Transverse colon (tissue), 4 donors: ENCODE measurements at regions not wholly inside any gene's neighbourhood (a gene's known extent, or its start where the extent isn't known, plus 50 kb on each side); places are given as distances from the start of the nearest gene placed in this dataset.
A peak's percentile ranks its signal among the peaks of the same experiment; 100 is the strongest.

Experiments
- DNase-seq: peaks from one replicate; pipeline ENCODE4 v3.0.0-alpha.2; 2019
- H3K27ac ChIP-seq, 4 donors: fragments of 200-600 bp; sonication (generic); 2 replicates each; pipeline ENCODE4 v1.5.1; 2016 to 2018; ENCODE audit warnings: inconsistent platforms in 4 of 4
- H3K27me3 ChIP-seq: fragments of 200-600 bp; sonication (generic); 2 replicates; pipeline ENCODE4 v1.5.1; 2017; ENCODE audit warnings: inconsistent platforms
- H3K36me3 ChIP-seq, 4 donors: fragments of 200-600 bp; sonication (generic); 2 replicates each; pipeline ENCODE4 v1.5.1; 2017 to 2019; ENCODE audit warnings: inconsistent platforms in 4 of 4
- H3K4me1 ChIP-seq, 4 donors: fragments of 200-600 bp; sonication (generic); 2 replicates each; pipeline ENCODE4 v1.5.1; 2017 to 2020; ENCODE audit warnings: inconsistent platforms in 4 of 4
- H3K4me3 ChIP-seq, 4 donors: fragments of 200-600 bp; sonication (generic); 1 replicate in 1 of 4; 2 replicates in 3 of 4; pipeline versions ENCODE4 v1.5.1 to v1.6.1; 2017 to 2019; ENCODE audit warnings: inconsistent platforms in 4 of 4
- H3K9me3 ChIP-seq, 2 donors: fragments of 200-600 bp; sonication (generic); 2 replicates each; pipeline ENCODE4 v1.5.1; 2017 to 2019; ENCODE audit warnings: inconsistent platforms in 2 of 2
- CTCF ChIP-seq, 5 experiments: fragments of 200-600 bp in 3 of 5; fragments of 450-650 bp in 2 of 5; sonication (generic) in 3 of 5; IDR thresholded peaks; 1 replicate in 2 of 5; 2 replicates in 3 of 5; pipeline ENCODE4 v1.5.1; 2016 to 2017; ENCODE audit warnings: antibody characterized with exemption in 5 of 5, inconsistent platforms in 3 of 5, mild to moderate bottlenecking in 2 of 5, moderate library complexity in 1 of 5
- EP300 ChIP-seq: sonication (generic); formaldehyde crosslinking; IDR thresholded peaks from one replicate; pipeline ENCODE4 v1.6.1; 2017; ENCODE audit warnings: antibody characterized with exemption, low read depth
- POLR2A ChIP-seq: fragments of 450-650 bp; IDR thresholded peaks from one replicate; pipeline ENCODE4 v1.6.1; 2016; ENCODE audit warnings: antibody characterized with exemption, mild to moderate bottlenecking, moderate library complexity
- POLR2AphosphoS5 ChIP-seq, 3 donors: sonication (generic); formaldehyde crosslinking; IDR thresholded peaks; one replicate each; pipeline ENCODE4 v1.6.1; 2016; ENCODE audit warnings: antibody characterized with exemption in 3 of 3
- WGBS, 2 donors: methylation state at CpG; one replicate each; pipeline ENCODE4 v1.1.5; 2018; ENCODE audit warnings: low coverage in 1 of 2; 5-methylcytosine and 5-hydroxymethylcytosine counted together
- in situ Hi-C, 4 donors: fragments of 200-750 bp; cut with MboI; loops; one replicate each; pipeline versions ENCODE4 v1.15.0 to v1.15.1; 2017; ENCODE audit warnings: low sequenced_read_pairs in 3 of 4, low pct_ligation_motif_present in 1 of 4, low pct_unique_long_range_greater_than_20kb in 1 of 4
- intact Hi-C: fragments of 100-400 bp; cut with DNase I; formaldehyde crosslinking; loops from one replicate; pipeline ENCODE4 v1.15.1; 2023; ENCODE audit warnings: low total_unique reads

- in situ Hi-C loops, result loop anchor here in 1 of 4 donors (25.0 kb wide), 1 partner anchor 469 kb away; no protein-coding TSS in a partner anchor
- TF ChIP-seq EP300 (no peak), CTCF (IDR thresholded peaks at IDR 0.05) (no peak), POLR2AphosphoS5 (IDR thresholded peaks at IDR 0.05) (no peak), POLR2A (no peak)
- Histone ChIP-seq H3K36me3 (no peaks in the 10 kb centered on the region), H3K27me3 (no peaks in the 10 kb centered on the region), H3K9me3 (no peaks in the 10 kb centered on the region), H3K4me1 (peaks cover 0 to 3% (median 0%) of the 10 kb centered on the region in 4 donors), H3K27ac (no peak overlapping the region), H3K4me3 (no peak overlapping the region)
- intact Hi-C loops, result no loop called here
- 67% methylated on average over 1 to 6 of the region's 6 CpGs for WGBS, 2 donors
- no peak for DNase-seq
These were observed 132.7 kb upstream of the ERCC6L2 start for GRCh38 chr9:95742821-95743220.

DNA sequence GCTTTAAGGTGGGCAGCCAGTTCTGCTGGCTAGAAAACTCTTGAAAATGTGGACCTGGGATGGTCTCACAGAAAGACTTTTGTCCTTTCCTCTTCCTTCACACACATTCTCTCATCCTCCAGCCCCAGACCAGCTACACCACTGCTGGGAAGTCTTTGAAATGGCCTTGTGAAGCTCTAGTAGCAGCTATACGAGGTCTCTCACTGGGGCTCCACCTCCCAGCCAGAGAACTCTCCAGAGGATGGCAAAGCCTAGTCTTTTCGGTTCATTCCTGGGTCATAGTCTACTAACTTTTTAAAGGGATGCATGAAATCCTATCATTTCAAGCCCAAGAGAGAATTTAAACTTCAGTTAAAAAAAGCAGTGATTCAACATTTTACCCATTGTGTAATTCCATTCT is 133.9 kb upstream of the ERCC6L2 start:
- in situ Hi-C loops, result loop anchor here in 1 of 4 donors (25.0 kb wide), 1 partner anchor 471 kb away; no protein-coding TSS in a partner anchor
- TF ChIP-seq POLR2A, result no peak
- TF ChIP-seq CTCF (IDR thresholded peaks at IDR 0.05), result no peak
- no peak for TF ChIP-seq EP300
- TF ChIP-seq POLR2AphosphoS5 (IDR thresholded peaks at IDR 0.05), result no peak
- intact Hi-C loops, result no loop called here

GRCh38 chr9:95740217-95741004 is 135.1 kb upstream of the ERCC6L2 start:
- WGBS, 2 donors, result 62 to 76% methylated on average over 9 to 11 of the region's 11 CpGs
- in situ Hi-C loops, result loop anchor here in 1 of 4 donors (25.0 kb wide), 1 partner anchor 472 kb away; no protein-coding TSS in a partner anchor
- Histone ChIP-seq H3K36me3 (no peaks in the 10 kb centered on the region), H3K4me1 (peaks cover 0 to 3% (median 0%) of the 10 kb centered on the region in 4 donors), H3K9me3 (no peaks in the 10 kb centered on the region), H3K27me3 (no peaks in the 10 kb centered on the region), H3K27ac (peak overlapping the region in 3 of 4 donors; percentile 15 to 44 (median 17)), H3K4me3 (no peak overlapping the region)
- intact Hi-C loops, result no loop called here
- TF ChIP-seq POLR2AphosphoS5 (IDR thresholded peaks at IDR 0.05) (no peak), CTCF (IDR thresholded peaks at IDR 0.05) (no peak), POLR2A (no peak), EP300 (no peak)
- no peak for DNase-seq

More for the DNA sequence above, 133.9 kb upstream of the ERCC6L2 start:
- Histone ChIP-seq H3K27me3 (no peaks in the 10 kb centered on the region), H3K9me3 (no peaks in the 10 kb centered on the region), H3K36me3 (no peaks in the 10 kb centered on the region), H3K4me3 (no peak overlapping the region), H3K4me1 (peaks cover 0 to 3% (median 0%) of the 10 kb centered on the region in 4 donors), H3K27ac (peak overlapping the region in 2 of 4 donors; percentile 15 to 44)
- no peak for DNase-seq
- 55 to 60% methylated on average over 1 to 2 of the region's 2 CpGs for WGBS, 2 donors

DNA sequence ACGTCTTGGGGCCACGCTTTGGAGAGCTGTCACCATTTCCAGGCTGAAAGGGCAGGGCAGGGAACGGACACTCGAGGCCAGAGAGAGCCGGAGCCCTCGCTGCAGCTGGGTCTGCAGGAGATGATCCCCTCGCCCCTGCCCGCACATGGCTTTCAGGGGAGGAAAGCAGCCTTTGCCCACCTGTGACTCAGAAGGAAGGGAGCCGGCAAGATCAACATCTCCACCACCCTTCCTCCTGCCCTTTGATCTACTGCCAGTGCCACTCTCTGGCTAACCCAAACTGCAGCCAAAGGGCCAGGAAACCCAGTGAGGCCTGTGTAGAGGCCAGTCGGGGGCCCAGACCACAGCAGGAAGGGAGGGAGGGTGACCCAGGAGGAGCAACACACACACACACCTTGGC is 137.1 kb upstream of the ERCC6L2 start:
- TF ChIP-seq POLR2A (no peak), EP300 (no peak)
- H3K36me3 ChIP-seq, result no peaks in the 10 kb centered on the region
- intact Hi-C loops, result no loop called here
- H3K4me1 ChIP-seq, result peaks cover 0 to 7% (median under 1%) of the 10 kb centered on the region in 4 donors
- in situ Hi-C loops, result loop anchor here in 1 of 4 donors (25.0 kb wide), 1 partner anchor 474 kb away; no protein-coding TSS in a partner anchor
- WGBS, 2 donors, result 87% methylated on average over 10 of the region's 10 CpGs; no CpG with 5 or more reads in 1 of the 2 donors
- no peaks in the 10 kb centered on the region for H3K9me3 ChIP-seq
- no peak for DNase-seq
- no peaks in the 10 kb centered on the region for H3K27me3 ChIP-seq
- no peak overlapping the region for H3K4me3 ChIP-seq
- no peak overlapping the region for H3K27ac ChIP-seq
